22Rv1 (cell line): ENCODE measurements at regions not wholly inside any gene's neighbourhood (a gene's known extent, or its start where the extent isn't known, plus 50 kb on each side); places are given as distances from the start of the nearest gene placed in this dataset.

Source experiments
- CTCF ChIP-seq: fragments of 450-650 bp; IDR thresholded peaks from 2 replicates; pipeline ENCODE4 v1.5.1; 2017; ENCODE audit warnings: mild to moderate bottlenecking
- ZFX ChIP-seq: fragments of 450-650 bp; IDR thresholded peaks from 2 replicates; pipeline ENCODE4 v1.6.1; 2017; ENCODE audit warnings: antibody characterized with exemption, borderline replicate concordance

GRCh38 chr21:23939369-23940065, 1667.8 kb downstream of the MRPL39 start:
- TF ChIP-seq CTCF (no peak), ZFX (no peak)
